H9 (cell line): ENCODE measurements at regions not wholly inside any gene's neighbourhood (a gene's known extent, or its start where the extent isn't known, plus 50 kb on each side); places are given as distances from the start of the nearest gene placed in this dataset.

Experiments used
- DNase-seq: peaks from one replicate; pipeline ENCODE4 v3.0.0-alpha.2; 2017
- H2AFZ ChIP-seq: one replicate; pipeline ENCODE4 v1.6.1; 2013; ENCODE audit warnings: mild to moderate bottlenecking, low read length, control low read depth, moderate library complexity
- H2AK5ac ChIP-seq: 2 replicates; pipeline ENCODE4 v1.6.1; 2013; ENCODE audit warnings: low read length, control low read depth, mixed read lengths; ENCODE audit not compliant: insufficient read length
- H2BK120ac ChIP-seq: one replicate; pipeline ENCODE4 v1.6.1; 2013; ENCODE audit warnings: low read depth, mild to moderate bottlenecking, low read length, control low read depth, inconsistent platforms; ENCODE audit not compliant: poor library complexity, severe bottlenecking
- H2BK12ac ChIP-seq: 2 replicates; pipeline ENCODE4 v1.6.1; 2013; ENCODE audit warnings: low read length, control low read depth, mixed read lengths, low read depth; ENCODE audit not compliant: insufficient read length
- H2BK15ac ChIP-seq: 2 replicates; pipeline ENCODE4 v1.6.1; 2013; ENCODE audit warnings: low read depth, low read length, control low read depth
- H2BK20ac ChIP-seq: one replicate; pipeline ENCODE4 v1.6.1; 2013; ENCODE audit warnings: low read depth, mild to moderate bottlenecking, low read length, control low read depth, inconsistent platforms; ENCODE audit not compliant: poor library complexity, severe bottlenecking
- H2BK5ac ChIP-seq: 2 replicates; pipeline ENCODE4 v1.6.1; 2013; ENCODE audit warnings: low read length, control low read depth, mixed read lengths; ENCODE audit not compliant: insufficient read length
- H3K14ac ChIP-seq: 2 replicates; pipeline ENCODE4 v1.6.1; 2013; ENCODE audit warnings: low read length, control low read depth; ENCODE audit not compliant: insufficient read depth
- H3K18ac ChIP-seq: 2 replicates; pipeline ENCODE4 v1.6.1; 2013; ENCODE audit warnings: low read depth, mild to moderate bottlenecking, mixed read lengths, low read length, control low read depth; ENCODE audit not compliant: insufficient read length
- H3K23ac ChIP-seq: 2 replicates; pipeline ENCODE4 v1.6.1; 2013; ENCODE audit warnings: low read length, control low read depth, mixed read lengths, low read depth; ENCODE audit not compliant: insufficient read length
- H3K23me2 ChIP-seq: 2 replicates; pipeline ENCODE4 v1.6.1; 2013; ENCODE audit warnings: low read depth, mild to moderate bottlenecking, mixed read lengths, low read length, control low read depth; ENCODE audit not compliant: insufficient read length, poor library complexity, severe bottlenecking
- H3K27ac ChIP-seq: 2 replicates; pipeline ENCODE4 v1.5.1; 2013; ENCODE audit warnings: low read length, control low read depth, mixed read lengths, low read depth; ENCODE audit not compliant: insufficient read length
- H3K27me3 ChIP-seq: 2 replicates; pipeline ENCODE4 v1.6.1; 2013; ENCODE audit warnings: low read length, control low read depth, inconsistent platforms; ENCODE audit not compliant: insufficient read depth
- H3K4ac ChIP-seq: 2 replicates; pipeline ENCODE4 v1.6.1; 2013; ENCODE audit warnings: low read depth, mild to moderate bottlenecking, control low read depth, inconsistent platforms, low read length, moderate library complexity
- H3K4me1 ChIP-seq: 2 replicates; pipeline ENCODE4 v1.6.1; 2013; ENCODE audit warnings: low read length, control low read depth, inconsistent platforms; ENCODE audit not compliant: insufficient read depth
- H3K4me2 ChIP-seq: 2 replicates; pipeline ENCODE4 v1.6.1; 2013; ENCODE audit warnings: low read length, control low read depth, mixed read lengths; ENCODE audit not compliant: insufficient read length, insufficient read depth
- H3K56ac ChIP-seq: 2 replicates; pipeline ENCODE4 v1.6.1; 2013; ENCODE audit warnings: low read depth, mild to moderate bottlenecking, mixed read lengths, low read length, control low read depth; ENCODE audit not compliant: insufficient read length
- H3K79me1 ChIP-seq: 2 replicates; pipeline ENCODE4 v1.6.1; 2013; ENCODE audit warnings: low read depth, mild to moderate bottlenecking, moderate library complexity, low read length, control low read depth, inconsistent platforms; ENCODE audit not compliant: insufficient read depth, poor library complexity, severe bottlenecking
- H3K79me2 ChIP-seq: 2 replicates; pipeline ENCODE4 v1.6.1; 2013; ENCODE audit warnings: low read length, control low read depth, inconsistent platforms; ENCODE audit not compliant: insufficient read depth
- H3K9ac ChIP-seq: 2 replicates; pipeline ENCODE4 v1.6.1; 2013; ENCODE audit warnings: low read length, control low read depth, mixed read lengths; ENCODE audit not compliant: insufficient read length; ENCODE audit errors: extremely low read depth
- H3K9me3 ChIP-seq: one replicate; pipeline ENCODE4 v1.6.1; 2013; ENCODE audit warnings: low read depth, low read length, inconsistent platforms; ENCODE audit not compliant: control insufficient read depth
- H3T11ph ChIP-seq: one replicate; pipeline ENCODE4 v1.6.1; 2013; ENCODE audit warnings: mild to moderate bottlenecking, low read length, control low read depth, inconsistent platforms
- H4K20me1 ChIP-seq: one replicate; pipeline ENCODE4 v1.6.1; 2013; ENCODE audit not compliant: control insufficient read depth, insufficient read length, insufficient read depth
- H4K5ac ChIP-seq: 2 replicates; pipeline ENCODE4 v1.6.1; 2013; ENCODE audit warnings: low read depth, mild to moderate bottlenecking, mixed read lengths, low read length, control low read depth; ENCODE audit not compliant: insufficient read length
- H4K8ac ChIP-seq: replicated peaks from 2 replicates; pipeline ENCODE4 v1.6.1; 2013; ENCODE audit warnings: low read length, control low read depth, mixed read lengths, low read depth; ENCODE audit not compliant: insufficient read length
- H4K91ac ChIP-seq: 2 replicates; pipeline ENCODE4 v1.6.1; 2013; ENCODE audit warnings: low read depth, mild to moderate bottlenecking, moderate library complexity, mixed read lengths, low read length, control low read depth; ENCODE audit not compliant: insufficient read length
- H3K27ac Mint-ChIP-seq, 3 experiments: 2 replicates in 2 of 3; 3 replicates in 1 of 3; pipeline ENCODE4 v1.8.0; 2020 to 2021; ENCODE audit warnings: mixed read lengths in 3 of 3, mild to moderate bottlenecking in 1 of 3, moderate library complexity in 1 of 3
- H3K27me3 Mint-ChIP-seq: 2 replicates; pipeline ENCODE4 v1.8.0; 2021; ENCODE audit warnings: low read depth, mild to moderate bottlenecking, moderate library complexity, mixed read lengths
- H3K36me3 Mint-ChIP-seq, 3 experiments: 2 replicates in 2 of 3; 3 replicates in 1 of 3; pipeline ENCODE4 v1.8.0; 2020 to 2021; ENCODE audit warnings: low read depth in 3 of 3, mixed read lengths in 3 of 3; ENCODE audit not compliant: insufficient read depth in 1 of 3
- H3K4me1 Mint-ChIP-seq, 2 experiments: 2 replicates each; pipeline ENCODE4 v1.8.0; 2020; ENCODE audit warnings: mixed read lengths in 2 of 2
- H3K4me3 Mint-ChIP-seq, 2 experiments: 2 replicates in 1 of 2; 3 replicates in 1 of 2; pipeline ENCODE4 v1.8.0; 2020 to 2021; ENCODE audit warnings: mild to moderate bottlenecking in 2 of 2, mixed read lengths in 2 of 2, moderate library complexity in 1 of 2
- H3K9me3 Mint-ChIP-seq, 2 experiments: 2 replicates in 1 of 2; 3 replicates in 1 of 2; pipeline ENCODE4 v1.8.0; 2020; ENCODE audit warnings: mild to moderate bottlenecking in 2 of 2, mixed read lengths in 2 of 2, moderate library complexity in 1 of 2
- WGBS: extraction: QIAGEN DNeasy Blood & Tissue Kit; methylation state at CpG from one replicate; pipeline ENCODE4 v1.1.7; 2013; ENCODE audit warnings: missing lambda C conversion rate, low lambda C conversion rate, mixed read lengths; ENCODE audit not compliant: insufficient read length; ENCODE audit errors: extremely low coverage; 5-methylcytosine and 5-hydroxymethylcytosine counted together
- TF ChIP-seq, protein P1 (sequence below): fragments of 200-600 bp; sonication (generic); conservative IDR thresholded peaks from 3 replicates; pipeline ENCODE4 v1.8.0; 2021; ENCODE audit warnings: antibody characterized with exemption, mild to moderate bottlenecking

DNA sequence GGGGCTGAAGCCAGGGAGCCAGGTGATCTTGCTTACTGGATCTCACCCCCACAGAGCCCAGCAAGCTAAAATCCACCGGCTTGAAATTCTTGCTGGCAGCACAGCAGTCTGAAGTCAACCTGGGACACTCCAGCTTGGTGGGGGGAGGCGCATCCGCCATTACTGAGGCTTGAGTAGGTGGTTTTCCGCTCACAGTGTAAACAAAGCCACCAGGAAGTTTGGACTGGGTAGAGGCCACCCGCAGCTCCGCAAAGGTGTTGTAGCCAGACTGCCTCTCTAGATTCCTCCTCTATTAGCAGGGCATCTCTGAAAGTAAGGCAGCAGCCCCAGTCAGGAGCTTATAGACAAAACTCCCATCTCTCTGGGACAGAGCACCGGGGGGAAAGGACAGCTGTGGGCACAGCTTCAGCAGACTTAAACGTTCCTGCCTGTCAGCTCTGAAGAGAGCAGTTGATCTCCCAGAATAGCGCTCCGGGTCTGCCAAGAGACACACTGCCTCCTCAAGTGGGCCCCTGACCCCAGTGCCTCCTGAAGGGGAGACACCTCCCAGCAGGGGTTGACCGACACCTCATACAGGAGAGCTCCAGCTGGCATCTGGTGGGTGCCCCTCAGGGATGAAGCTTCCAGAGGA, 206.3 kb upstream of the KHDRBS2 start:
- peaks cover 11 to 24% of the 10 kb centered on the region in 2 experiments for H3K9me3 Mint-ChIP-seq
- Histone ChIP-seq H3K27me3 (no peaks in the 10 kb centered on the region), H3K4me2 (no peak overlapping the region), H4K5ac (no peak overlapping the region), H2BK15ac (no peak overlapping the region), H3K18ac (no peak overlapping the region), H3K23ac (no peak overlapping the region), H3K14ac (no peak overlapping the region), H2AFZ (no peak overlapping the region), H2BK20ac (no peak overlapping the region), H3T11ph (no peak overlapping the region), H4K20me1 (no peaks in the 10 kb centered on the region), H3K4ac (no peak overlapping the region), H3K79me2 (no peaks in the 10 kb centered on the region), H2AK5ac (no peak overlapping the region), H3K79me1 (no peaks in the 10 kb centered on the region), H2BK12ac (no peak overlapping the region), H3K4me1 (no peaks in the 10 kb centered on the region), H3K9me3 (no peaks in the 10 kb centered on the region), H3K56ac (no peak overlapping the region), H2BK120ac (no peak overlapping the region), H3K9ac (no peak overlapping the region), H3K27ac (no peak overlapping the region), H2BK5ac (no peak overlapping the region), H4K8ac (no peak overlapping the region), H4K91ac (no peak overlapping the region), H3K23me2 (no peaks in the 10 kb centered on the region)
- peaks cover 7 to 9% (median 8%) of the 10 kb centered on the region in 3 experiments; a peak in 5 of 7 replicates for H3K36me3 Mint-ChIP-seq
- DNase-seq = no peak
- no peak overlapping the region for H3K4me3 Mint-ChIP-seq
- no peak overlapping the region for H3K27ac Mint-ChIP-seq
- no peaks in the 10 kb centered on the region; the same call in 1 of the 2 replicates for H3K27me3 Mint-ChIP-seq
- no peaks in the 10 kb centered on the region for H3K4me1 Mint-ChIP-seq
- no CpG with 5 or more reads among the region's 11 CpGs for WGBS
- TF ChIP-seq, protein P1, sequence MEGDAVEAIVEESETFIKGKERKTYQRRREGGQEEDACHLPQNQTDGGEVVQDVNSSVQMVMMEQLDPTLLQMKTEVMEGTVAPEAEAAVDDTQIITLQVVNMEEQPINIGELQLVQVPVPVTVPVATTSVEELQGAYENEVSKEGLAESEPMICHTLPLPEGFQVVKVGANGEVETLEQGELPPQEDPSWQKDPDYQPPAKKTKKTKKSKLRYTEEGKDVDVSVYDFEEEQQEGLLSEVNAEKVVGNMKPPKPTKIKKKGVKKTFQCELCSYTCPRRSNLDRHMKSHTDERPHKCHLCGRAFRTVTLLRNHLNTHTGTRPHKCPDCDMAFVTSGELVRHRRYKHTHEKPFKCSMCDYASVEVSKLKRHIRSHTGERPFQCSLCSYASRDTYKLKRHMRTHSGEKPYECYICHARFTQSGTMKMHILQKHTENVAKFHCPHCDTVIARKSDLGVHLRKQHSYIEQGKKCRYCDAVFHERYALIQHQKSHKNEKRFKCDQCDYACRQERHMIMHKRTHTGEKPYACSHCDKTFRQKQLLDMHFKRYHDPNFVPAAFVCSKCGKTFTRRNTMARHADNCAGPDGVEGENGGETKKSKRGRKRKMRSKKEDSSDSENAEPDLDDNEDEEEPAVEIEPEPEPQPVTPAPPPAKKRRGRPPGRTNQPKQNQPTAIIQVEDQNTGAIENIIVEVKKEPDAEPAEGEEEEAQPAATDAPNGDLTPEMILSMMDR = no peak
